K562 (cell line): ENCODE measurements at regions not wholly inside any gene's neighbourhood (a gene's known extent, or its start where the extent isn't known, plus 50 kb on each side); places are given as distances from the start of the nearest gene placed in this dataset.

Experiments
- ATAC-seq: fragments of 200-7000 bp; cut with Tn5 transposase; 3 replicates; pipeline ENCODE4 v1.9.1; 2020; ENCODE audit warnings: moderate library complexity
- BruUV-seq: library from RNA; stranded (reverse); fragments of 400-500 nt; replicated peaks from 2 replicates; lab custom pipeline; 2021; lab: Mats Ljungman, UMichigan
- CTCF ChIA-PET: fragments of 300-600 bp; formaldehyde crosslinking; extraction: SDS; loops from one replicate; lab custom pipeline; 2021; ENCODE audit warnings: low intra/inter-chr PET ratio; lab: Yijun Ruan, JAX
- POLR2A ChIA-PET: fragments of 300-600, 350-650 bp; sonication (Branson Sonifier 250); formaldehyde crosslinking; extraction: SDS; loops from one replicate; lab custom pipeline; 2021; ENCODE audit warnings: antibody characterized with exemption, inconsistent platforms; lab: Yijun Ruan, JAX
- DNase-seq, 4 experiments: peaks; one replicate each; pipeline versions ENCODE4 v3.0.0 to v3.0.0-alpha.2; 2011 to 2018; ENCODE audit warnings: low spot score in 3 of 4, mixed read lengths in 3 of 4; ENCODE audit errors: extremely low read depth in 1 of 4
- FAIRE-seq: peaks from 2 replicates; lab custom pipeline; 2011; peaks lifted over from hg19 to GRCh38; lab: Jason Lieb, UNC
- H2AFZ ChIP-seq: 2 replicates; pipeline ENCODE4 v1.6.0; 2011; ENCODE audit warnings: low read depth, low read length, control low read depth, inconsistent platforms
- H3K27ac ChIP-seq: fragments of 200-600 bp; 3 replicates; pipeline ENCODE4 v1.8.0; 2011; ENCODE audit warnings: low read depth, mild to moderate bottlenecking, control low read depth, inconsistent platforms, low read length, moderate library complexity, mixed read lengths; ENCODE audit errors: extremely low read depth
- H3K27me3 ChIP-seq, 2 experiments: fragments of 300-600 bp in 1 of 2; 2 replicates in 1 of 2; 3 replicates in 1 of 2; pipeline versions ENCODE4 v1.6.0 to v1.8.0; 2011; ENCODE audit warnings: inconsistent platforms in 2 of 2, low read length in 2 of 2, mild to moderate bottlenecking in 1 of 2, mixed read lengths in 1 of 2, moderate library complexity in 1 of 2; ENCODE audit not compliant: control insufficient read depth in 2 of 2, insufficient read depth in 2 of 2
- H3K36me3 ChIP-seq: fragments of 300-600 bp; 3 replicates; pipeline ENCODE4 v1.8.0; 2011; ENCODE audit warnings: mild to moderate bottlenecking, low read length, inconsistent platforms; ENCODE audit not compliant: control insufficient read depth, insufficient read depth
- H3K4me1 ChIP-seq, 2 experiments: fragments of 200-600 bp in 1 of 2; replicated peaks in 1 of 2; 2 replicates in 1 of 2; 3 replicates in 1 of 2; pipeline versions ENCODE4 v1.5.1 to v1.8.0; 2011; ENCODE audit warnings: inconsistent platforms in 2 of 2, low read length in 2 of 2, mild to moderate bottlenecking in 1 of 2, mixed read lengths in 1 of 2, moderate library complexity in 1 of 2; ENCODE audit not compliant: control insufficient read depth in 2 of 2, insufficient read depth in 2 of 2
- H3K4me2 ChIP-seq: 2 replicates; pipeline ENCODE4 v1.6.1; 2011; ENCODE audit warnings: low read length, control low read depth, inconsistent platforms, mixed read lengths; ENCODE audit not compliant: insufficient read depth
- H3K4me3 ChIP-seq: fragments of 200-600 bp; sonication (generic), shearing (Covaris generic); 2 replicates; pipeline ENCODE4 v1.5.1; 2016; ENCODE audit warnings: control low read depth, inconsistent platforms
- H3K79me2 ChIP-seq: fragments of 200-600 bp; 3 replicates; pipeline ENCODE4 v1.8.0; 2011; ENCODE audit warnings: low read length, inconsistent platforms; ENCODE audit not compliant: control insufficient read depth, insufficient read depth
- H3K9ac ChIP-seq, 2 experiments: 2 replicates each; pipeline versions ENCODE4 v1.6.0 to v1.6.1; 2011; ENCODE audit warnings: low read depth in 2 of 2, low read length in 2 of 2, control low read depth in 1 of 2, inconsistent platforms in 1 of 2, mild to moderate bottlenecking in 1 of 2, mixed read lengths in 1 of 2; ENCODE audit not compliant: insufficient read depth in 1 of 2
- H3K9me1 ChIP-seq: one replicate; pipeline ENCODE4 v1.6.0; 2011; ENCODE audit warnings: inconsistent platforms, mild to moderate bottlenecking, low read length, moderate library complexity; ENCODE audit not compliant: control insufficient read depth, insufficient read depth
- H3K9me3 ChIP-seq: replicated peaks from 2 replicates; pipeline ENCODE4 v1.5.1; 2011; ENCODE audit warnings: low read depth, low read length, inconsistent platforms; ENCODE audit not compliant: control insufficient read depth, insufficient read depth
- H4K20me1 ChIP-seq: replicated peaks from 2 replicates; pipeline ENCODE4 v1.6.1; 2011; ENCODE audit warnings: low read length, inconsistent platforms, mixed read lengths; ENCODE audit not compliant: control insufficient read depth, insufficient read depth
- EGR1 ChIP-seq: fragments of 450-650 bp; conservative IDR thresholded peaks from 2 replicates; pipeline ENCODE4 v1.6.1; 2017; ENCODE audit warnings: mild to moderate bottlenecking
- ELF2 ChIP-seq: fragments of 250-450 bp; sonication (Bioruptor Pico); IDR thresholded peaks from 2 replicates; pipeline ENCODE4 v1.5.0; 2021; ENCODE audit warnings: mild to moderate bottlenecking
- KLF13 ChIP-seq: fragments of 450-650 bp; IDR thresholded peaks from 2 replicates; pipeline ENCODE4 v1.6.1; 2016; ENCODE audit warnings: missing genetic modification characterization, low read depth, mild to moderate bottlenecking, missing compliant biosample characterization, moderate library complexity, borderline replicate concordance
- MIER1 ChIP-seq: fragments of 450-650 bp; IDR thresholded peaks from 2 replicates; pipeline ENCODE4 v1.6.1; 2016; ENCODE audit warnings: antibody characterized with exemption, mild to moderate bottlenecking, low read depth
- NUFIP1 ChIP-seq: fragments of 450-650 bp; IDR thresholded peaks from 2 replicates; pipeline ENCODE4 v1.6.1; 2018; ENCODE audit not compliant: partially characterized antibody
- PURB ChIP-seq: sonication (generic); formaldehyde crosslinking; IDR thresholded peaks from 2 replicates; pipeline ENCODE4 v1.9.0; 2021; ENCODE audit warnings: low read depth, mild to moderate bottlenecking, missing genetic modification reagents
- SIN3B ChIP-seq: fragments of 450-650 bp; IDR thresholded peaks from 2 replicates; pipeline ENCODE4 v1.6.1; 2017; ENCODE audit warnings: low read depth, mild to moderate bottlenecking, moderate library complexity
- SIX5 ChIP-seq, 2 experiments: IDR thresholded peaks; 2 replicates each; pipeline ENCODE4 v1.6.1; 2011; ENCODE audit warnings: low read length in 2 of 2, borderline replicate concordance in 1 of 2, low read depth in 1 of 2, mild to moderate bottlenecking in 1 of 2, moderate library complexity in 1 of 2; ENCODE audit not compliant: insufficient read depth in 1 of 2
- ZEB2 ChIP-seq: fragments of 450-650 bp; IDR thresholded peaks from 2 replicates; pipeline ENCODE4 v1.6.1; 2016
- WGBS: fragments of 100-300 bp; shearing (Covaris generic); methylation state at CpG from one replicate; pipeline ENCODE4 v1.1.6; 2016; ENCODE audit warnings: low coverage, mixed read lengths; ENCODE audit not compliant: insufficient coverage; ENCODE audit errors: missing lambda C conversion rate; 5-methylcytosine and 5-hydroxymethylcytosine counted together
- in situ Hi-C: fragments of 300-500 bp; cut with MboI; formaldehyde crosslinking; loops from 4 replicates; pipeline ENCODE4 v1.15.0; 2018; ENCODE audit warnings: inconsistent platforms, mixed read lengths
- intact Hi-C: fragments of 100-400 bp; cut with micrococcal nuclease; formaldehyde crosslinking; loops from 2 replicates; pipeline ENCODE4 v1.14.2; 2022
- TF ChIP-seq, protein P1 (sequence below): sonication (generic); formaldehyde crosslinking; IDR thresholded peaks from 2 replicates; pipeline ENCODE4 v1.8.0; 2022; ENCODE audit warnings: missing genetic modification reagents, mild to moderate bottlenecking, borderline replicate concordance

DNA sequence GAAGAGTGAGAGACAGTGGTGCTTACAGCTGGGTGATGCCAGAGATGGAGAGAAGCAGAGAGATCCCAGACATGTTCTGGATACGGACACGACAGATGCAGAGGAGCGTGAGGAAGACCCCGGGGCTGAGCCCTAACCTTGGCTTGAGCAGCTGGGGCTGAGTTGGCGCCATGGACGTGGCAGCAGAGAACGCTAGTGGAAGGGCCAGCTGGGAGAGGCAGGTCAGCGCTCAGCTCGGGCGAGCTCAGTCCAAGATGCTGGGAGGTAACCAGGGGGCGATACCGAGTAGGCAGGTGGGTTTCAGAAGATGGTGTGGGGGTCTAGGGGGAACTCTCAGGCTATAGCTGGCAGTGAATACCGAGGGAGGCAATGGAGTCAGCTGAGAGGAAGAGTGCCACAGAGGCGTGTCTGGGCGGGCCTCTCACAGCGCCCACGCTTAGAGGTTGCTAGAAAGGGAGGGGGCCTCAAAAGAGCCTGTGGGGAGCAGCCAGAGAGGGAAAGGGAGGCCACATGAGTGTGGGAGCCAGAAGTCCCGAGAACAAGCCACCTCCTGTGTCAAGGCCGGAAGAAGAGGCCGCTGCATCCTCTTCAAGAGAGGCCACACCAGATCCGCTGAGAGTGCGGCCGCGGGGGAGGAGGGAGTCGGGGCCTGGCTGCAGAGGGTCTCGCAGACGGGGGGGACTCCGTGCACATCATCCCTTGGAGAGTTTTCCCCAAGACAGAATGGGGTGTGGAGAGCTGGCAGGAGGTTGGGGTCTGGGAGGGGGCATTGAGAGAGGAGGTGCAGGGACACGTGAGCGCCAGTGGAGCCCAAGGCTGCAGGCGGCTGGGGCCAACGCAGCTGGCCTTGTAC lies 57.0 kb upstream of the DIO3 start:
- Histone ChIP-seq H3K4me1 (no peaks in the 10 kb centered on the region; a peak in 1 of 5 replicates), H3K27ac (no peak overlapping the region), H3K9me1 (no peaks in the 10 kb centered on the region), H3K9ac (no peak overlapping the region), H4K20me1 (no peaks in the 10 kb centered on the region), H2AFZ (no peak overlapping the region), H3K4me2 (no peak overlapping the region), H3K79me2 (no peaks in the 10 kb centered on the region), H3K27me3 (peaks cover 2 to 93% of the 10 kb centered on the region in 2 experiments), H3K9me3 (no peaks in the 10 kb centered on the region), H3K36me3 (no peaks in the 10 kb centered on the region), H3K4me3 (no peak overlapping the region)
- no peak for ATAC-seq
- in situ Hi-C loops (no loop called here), intact Hi-C loops (no loop called here)
- BruUV-seq: no TSS peak
- DNase-seq: no peak
- ChIA-PET POLR2A (interaction anchor here (0.9 kb wide), 1 partner anchor 18 kb away, joined by 3 read pairs; no protein-coding TSS in a partner anchor), CTCF (no interaction called here)
- FAIRE-seq: no peak
- TF ChIP-seq KLF13 (tag) (no peak), SIN3B (no peak), PURB (no peak), EGR1 (no peak), NUFIP1 (no peak), ZEB2 (no peak), MIER1 (no peak), SIX5 (IDR thresholded peaks at IDR 0.05; ENCODE audit: borderline replicate concordance in 1 of 2, insufficient read depth in 1 of 2, low read depth in 1 of 2, low read length in 2 of 2) (no peak), ELF2 (no peak)
- TF ChIP-seq, protein P1, sequence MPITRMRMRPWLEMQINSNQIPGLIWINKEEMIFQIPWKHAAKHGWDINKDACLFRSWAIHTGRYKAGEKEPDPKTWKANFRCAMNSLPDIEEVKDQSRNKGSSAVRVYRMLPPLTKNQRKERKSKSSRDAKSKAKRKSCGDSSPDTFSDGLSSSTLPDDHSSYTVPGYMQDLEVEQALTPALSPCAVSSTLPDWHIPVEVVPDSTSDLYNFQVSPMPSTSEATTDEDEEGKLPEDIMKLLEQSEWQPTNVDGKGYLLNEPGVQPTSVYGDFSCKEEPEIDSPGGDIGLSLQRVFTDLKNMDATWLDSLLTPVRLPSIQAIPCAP: no peak
- 7% methylated on average over 15 of the region's 32 CpGs for WGBS
